NOMO-1 (cell line): ENCODE measurements at regions not wholly inside any gene's neighbourhood (a gene's known extent, or its start where the extent isn't known, plus 50 kb on each side); places are given as distances from the start of the nearest gene placed in this dataset.

Experiments
- DNase-seq, 2 experiments: peaks; one replicate each; lab custom pipeline; 2025; ENCODE audit not compliant: unreplicated experiment in 2 of 2; lab: John Stamatoyannopoulos, UW

- no peak for DNase-seq
Measured at GRCh38 chr2:234732404-234733092, 219.3 kb upstream of the SH3BP4 start.

DNA sequence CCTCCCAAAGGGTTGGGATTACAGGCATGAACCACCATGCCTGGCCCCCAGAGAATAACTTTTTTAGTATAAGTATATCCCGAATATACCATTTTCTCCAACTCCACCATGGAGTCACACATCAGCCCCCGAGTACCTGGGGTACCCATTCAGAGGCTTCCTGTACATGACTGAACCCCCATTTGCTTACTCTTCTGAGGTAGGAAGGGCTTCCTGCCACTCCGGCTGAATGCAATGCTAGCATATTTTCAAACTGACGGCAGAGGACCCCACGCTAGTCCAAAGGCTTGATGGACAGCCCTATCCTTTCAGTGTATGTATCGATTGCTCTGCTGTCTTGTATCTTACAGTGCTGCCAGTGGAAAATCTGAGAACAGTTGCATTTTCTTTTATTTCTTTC lies 220.6 kb upstream of the SH3BP4 start:
- no peak for DNase-seq

- DNase-seq = no peak
Measured at GRCh38 chr2:234730066-234730640, 221.7 kb upstream of the SH3BP4 start.

GRCh38 chr2:234725528-234726264 lies 226.1 kb upstream of the SH3BP4 start:
- no peak for DNase-seq

DNA sequence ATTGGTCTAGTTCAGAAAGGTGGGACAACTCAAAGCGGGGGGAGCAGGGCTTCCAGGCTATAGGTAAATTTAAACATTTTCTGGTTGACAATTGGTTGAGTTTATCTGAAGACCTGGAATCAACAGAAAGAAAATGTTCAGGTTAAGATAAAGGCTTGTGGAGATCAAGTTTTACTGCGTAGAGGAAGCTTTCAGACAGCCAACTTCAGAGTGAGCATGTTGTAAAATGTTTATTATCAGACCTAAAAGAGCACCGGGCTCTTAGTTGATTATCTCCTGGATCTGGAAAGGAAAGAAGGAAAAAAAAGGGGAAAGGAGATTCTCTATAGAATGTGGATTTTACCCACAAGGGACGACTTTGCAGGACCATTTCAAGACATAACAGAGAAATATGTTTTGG lies 227.0 kb upstream of the SH3BP4 start:
- no peak for DNase-seq

GRCh38 chr2:234723400-234723799 lies 226.5 kb upstream of the ARL4C start:
- no peak for DNase-seq

DNA sequence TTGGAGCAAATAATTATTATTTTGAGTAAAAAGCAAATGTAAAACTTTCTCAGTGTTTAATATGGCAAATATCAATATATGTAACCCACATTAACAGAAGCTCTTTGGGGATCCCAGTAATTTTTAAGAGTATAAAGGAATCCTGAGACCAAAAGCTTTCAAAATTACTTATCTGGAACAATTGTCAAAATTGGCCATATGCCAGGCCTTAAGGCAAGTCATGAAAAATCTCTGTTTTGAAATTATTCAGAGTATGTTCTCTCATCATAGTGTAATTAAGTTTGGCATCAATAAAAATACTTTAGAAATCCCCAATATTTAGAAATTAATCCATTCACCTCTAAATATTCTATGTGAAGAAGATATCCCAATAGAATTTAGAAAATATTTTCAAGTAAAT lies 225.3 kb upstream of the ARL4C start:
- no peak for DNase-seq

GRCh38 chr2:234719116-234719716 lies 222.3 kb upstream of the ARL4C start:
- no peak for DNase-seq

- DNase-seq = no peak
Measured at GRCh38 chr2:234716271-234716670, 219.4 kb upstream of the ARL4C start.

DNA sequence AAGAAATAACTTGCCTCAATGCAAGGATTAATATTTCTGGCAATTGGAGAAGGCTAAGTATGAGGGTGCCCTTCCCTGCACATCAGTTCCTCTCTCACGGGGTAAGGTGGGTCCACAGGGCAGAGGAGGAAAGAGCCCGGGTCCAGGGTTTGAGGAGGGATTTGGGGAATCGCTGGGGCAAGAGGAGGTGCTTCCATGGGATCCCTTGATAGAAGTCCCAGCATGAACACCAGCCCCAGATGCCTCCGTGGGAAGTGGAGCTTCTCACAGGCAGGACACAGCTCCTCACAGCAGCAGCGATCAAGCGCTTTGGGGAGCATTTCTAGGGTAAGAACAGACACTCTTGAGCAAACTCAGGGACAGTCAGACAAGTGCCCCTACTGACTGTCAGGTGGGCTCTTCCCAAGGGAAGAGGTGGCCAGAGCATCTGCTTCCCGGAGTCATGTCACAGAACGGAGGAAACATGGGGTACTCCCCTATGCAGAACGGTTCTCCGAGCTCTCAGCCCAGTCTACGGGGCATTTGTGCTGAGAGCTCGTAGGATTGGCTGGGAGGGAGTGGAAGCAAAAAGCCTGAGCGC lies 218.9 kb upstream of the ARL4C start:
- DNase-seq = no peak

GRCh38 chr2:234714711-234715110 lies 217.8 kb upstream of the ARL4C start:
- no peak for DNase-seq

- DNase-seq = no peak
Measured at GRCh38 chr2:234712421-234712935, 215.6 kb upstream of the ARL4C start.

GRCh38 chr2:234711308-234711707 lies 214.4 kb upstream of the ARL4C start:
- no peak for DNase-seq

- DNase-seq = no peak
Measured at GRCh38 chr2:234710587-234710986, 213.7 kb upstream of the ARL4C start.

- DNase-seq = no peak
Measured at GRCh38 chr2:234710066-234710465, 213.2 kb upstream of the ARL4C start.

GRCh38 chr2:234708717-234709116 lies 211.8 kb upstream of the ARL4C start:
- no peak for DNase-seq

DNA sequence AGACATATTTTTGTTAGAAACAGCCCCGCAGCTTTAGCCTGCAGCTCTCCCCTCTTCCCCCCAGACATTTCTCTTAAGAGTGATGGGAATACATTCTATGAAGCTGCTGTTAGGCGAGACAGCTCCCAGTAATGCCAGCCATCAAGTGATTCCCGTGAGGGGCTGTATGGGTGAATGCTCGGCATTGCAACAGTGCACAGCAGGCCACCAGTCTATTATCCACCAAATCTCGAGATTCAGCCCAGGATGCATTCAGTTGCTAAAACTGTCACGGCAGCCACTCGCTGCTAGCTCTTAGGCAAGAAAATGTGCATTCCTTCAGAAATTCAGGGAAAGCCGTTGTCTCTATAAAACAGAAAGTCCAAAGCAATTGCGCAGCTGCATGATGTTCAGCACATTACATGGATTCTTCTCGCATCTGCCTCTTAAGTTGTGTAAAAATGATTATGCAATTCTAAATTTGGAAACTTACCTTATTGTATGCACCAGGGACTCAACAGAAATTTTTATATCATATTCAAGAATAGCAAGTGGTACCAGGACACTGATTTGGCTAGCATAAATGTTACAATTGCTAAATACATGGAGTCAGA lies 211.3 kb upstream of the ARL4C start:
- no peak for DNase-seq

DNA sequence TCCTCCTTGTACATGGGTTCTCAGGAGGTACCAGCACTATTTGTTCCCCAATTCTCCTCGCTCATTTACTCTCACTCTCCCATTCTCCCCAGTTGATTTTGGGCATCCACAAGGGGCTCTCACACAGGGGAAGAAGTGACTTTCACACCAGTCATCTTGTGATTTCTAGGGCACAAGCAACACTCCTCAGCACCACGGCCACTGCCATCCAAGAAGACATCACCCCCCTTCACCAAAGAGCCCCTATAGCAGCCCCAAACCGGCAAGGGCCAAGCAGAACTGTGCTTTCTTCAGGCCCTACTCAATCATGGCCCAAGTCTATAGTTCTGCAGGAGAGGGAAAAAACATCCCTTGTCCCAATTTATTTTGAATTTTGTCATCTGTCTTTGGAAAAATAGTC lies 209.2 kb upstream of the ARL4C start:
- DNase-seq = no peak

DNA sequence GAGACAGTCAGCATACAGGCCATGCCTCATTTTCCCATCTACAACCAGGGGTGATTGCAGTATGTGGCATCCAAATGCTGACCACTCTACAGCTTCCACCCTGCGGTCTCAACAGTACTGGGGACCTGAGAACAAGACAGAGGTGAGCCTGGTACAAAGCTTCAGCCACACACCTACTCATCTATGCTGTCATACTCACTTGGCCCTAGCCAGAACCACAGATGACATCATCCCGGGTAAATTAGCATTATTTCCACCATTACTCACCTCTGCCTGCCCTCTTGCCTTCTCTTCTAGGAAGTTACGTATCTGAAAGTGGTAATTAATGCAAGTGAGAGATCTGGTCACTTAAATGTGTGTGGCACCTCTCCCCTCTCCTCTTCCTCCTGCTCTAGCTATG lies 208.2 kb upstream of the ARL4C start:
- no peak for DNase-seq

GRCh38 chr2:234703258-234703657 lies 206.4 kb upstream of the ARL4C start:
- DNase-seq = no peak

GRCh38 chr2:234702731-234703225 lies 205.9 kb upstream of the ARL4C start:
- no peak for DNase-seq
